SK-MEL-5 (cell line): ENCODE measurements at regions not wholly inside any gene's neighbourhood (a gene's known extent, or its start where the extent isn't known, plus 50 kb on each side); places are given as distances from the start of the nearest gene placed in this dataset.
"Not testable (repeated sequence)": the region's sequence is repeated elsewhere in the genome, so short reads cannot be mapped to it uniquely, and the experiment has no call there.

Source experiments
- DNase-seq: peaks from one replicate; pipeline ENCODE4 v3.0.0-alpha.2; 2016; ENCODE audit warnings: low read depth, low spot score
- in situ Hi-C: cut with HindIII; loops from 2 replicates; pipeline ENCODE4 v1.10.0; 2016; ENCODE audit warnings: low sequenced_read_pairs, high pct_unique_total_duplicates, low pct_unique_long_range_greater_than_20kb
- small RNA-seq, 2 experiments: library from RNA; depleted of rRNA; stranded (forward); fragments of <200 nt; gene quantifications; one replicate each; pipeline ENCODE3, GENCODE V24; 2014

DNA sequence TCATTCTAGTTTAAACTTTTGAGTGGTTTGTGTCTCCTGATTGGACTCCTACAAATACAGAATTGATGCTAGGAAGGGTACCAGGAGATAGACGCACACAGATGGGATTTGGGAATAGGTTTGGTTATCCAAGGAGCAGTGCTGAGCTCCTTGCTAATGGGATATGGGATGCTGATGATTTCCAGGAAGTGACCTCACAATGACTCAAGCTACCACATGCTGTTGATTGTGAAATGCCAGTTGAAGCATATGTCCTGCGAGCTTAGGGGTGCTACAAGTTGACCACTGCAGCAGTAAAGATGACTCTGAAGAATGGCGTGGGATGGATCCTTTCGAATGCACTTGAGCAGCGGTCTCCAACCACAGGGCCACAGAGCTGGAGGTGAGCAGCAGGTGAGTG lies 343.2 kb downstream of the ZNF37A start:
- in situ Hi-C loops, DNase-seq: not testable (repeated sequence)

DNA sequence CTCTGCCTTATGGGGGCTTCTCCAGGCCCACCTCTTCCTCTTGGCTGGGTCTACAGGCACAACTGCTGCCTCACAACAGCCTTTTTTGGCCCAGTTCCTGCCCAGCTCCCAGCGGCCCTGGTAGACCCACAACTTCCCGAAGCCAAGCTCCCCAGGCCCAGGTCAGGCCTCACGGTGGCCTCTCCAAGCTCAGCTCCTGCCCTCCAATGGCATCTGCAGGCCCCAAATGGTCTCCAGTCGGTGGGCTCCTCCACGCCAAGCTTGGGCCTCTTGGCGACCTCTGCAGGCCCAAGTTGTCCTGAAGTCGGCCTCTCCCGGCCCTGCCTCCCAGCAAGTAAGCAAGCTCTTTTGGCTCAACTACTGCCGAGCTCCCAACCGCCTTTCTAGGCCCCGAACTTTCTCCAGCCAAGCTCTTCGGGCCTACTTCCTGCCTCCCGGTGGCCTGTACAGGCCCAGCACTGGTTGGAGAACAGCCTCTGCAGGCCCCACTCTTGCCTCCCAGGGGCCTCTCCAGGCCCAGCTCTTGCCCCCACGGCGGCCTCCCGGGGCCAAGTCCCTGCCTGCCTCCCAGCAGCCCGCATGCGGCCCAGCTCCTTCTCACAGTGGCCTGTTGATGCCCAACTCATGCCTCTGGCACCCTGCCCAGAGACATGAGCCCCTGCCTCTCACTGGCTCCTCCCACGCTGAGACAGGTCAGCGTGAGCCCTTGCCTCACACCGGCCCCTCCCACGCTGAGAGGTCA lies 354.6 kb downstream of the ZNF37A start:
- in situ Hi-C loops, DNase-seq: not testable (repeated sequence)

DNA sequence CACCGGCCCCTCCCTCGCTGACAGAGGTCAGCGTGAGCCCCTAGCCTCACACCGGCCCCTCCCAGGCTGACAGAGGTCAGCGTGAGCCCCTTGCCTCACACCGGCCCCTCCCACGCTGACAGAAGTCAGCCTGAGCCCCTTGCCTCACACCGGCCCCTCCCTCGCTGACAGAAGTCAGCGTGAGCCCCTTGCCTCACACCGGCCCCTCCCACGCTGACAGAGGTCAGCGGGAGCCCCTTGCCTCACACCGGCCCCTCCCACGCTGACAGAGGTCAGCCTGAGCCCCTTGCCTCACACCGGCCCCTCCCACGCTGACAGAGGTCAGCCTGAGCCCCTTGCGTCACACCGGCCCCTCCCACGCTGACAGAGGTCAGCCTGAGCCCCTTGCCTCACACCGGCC lies 355.5 kb downstream of the ZNF37A start:
- in situ Hi-C loops, DNase-seq: not testable (repeated sequence)

DNA sequence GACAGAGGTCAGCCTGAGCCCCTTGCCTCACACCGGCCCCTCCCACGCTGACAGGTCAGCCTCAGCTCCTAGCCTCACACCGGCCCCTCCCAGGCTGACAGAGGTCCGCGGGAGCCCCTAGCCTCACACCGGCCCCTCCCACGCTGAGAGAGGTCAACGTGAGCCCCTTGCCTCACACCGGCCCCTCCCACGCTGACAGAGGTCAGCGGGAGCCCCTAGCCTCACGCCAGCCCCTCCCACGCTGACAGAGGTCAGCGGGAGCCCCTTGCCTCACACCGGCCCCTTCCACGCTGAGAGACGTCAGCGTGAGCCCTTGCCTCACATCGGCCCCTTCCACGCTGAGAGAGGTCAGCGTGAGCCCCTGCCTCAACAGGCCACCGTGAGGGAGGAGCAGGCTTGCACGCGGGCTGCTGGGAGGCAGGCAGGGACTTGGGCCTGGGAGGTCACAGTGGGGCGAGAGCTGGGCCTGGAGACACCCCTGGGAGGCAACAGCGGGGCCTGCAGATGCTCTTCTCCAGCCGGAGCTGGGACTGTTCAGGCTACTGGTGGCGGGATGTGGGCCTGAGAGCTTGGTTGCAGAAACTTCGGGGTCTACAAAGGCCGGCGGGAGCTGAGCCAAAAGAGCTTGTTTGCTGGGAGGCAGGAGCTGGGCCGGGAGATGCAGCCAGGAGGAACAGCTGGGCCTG lies 356.4 kb downstream of the ZNF37A start:
- DNase-seq, in situ Hi-C loops: not testable (repeated sequence)

DNA sequence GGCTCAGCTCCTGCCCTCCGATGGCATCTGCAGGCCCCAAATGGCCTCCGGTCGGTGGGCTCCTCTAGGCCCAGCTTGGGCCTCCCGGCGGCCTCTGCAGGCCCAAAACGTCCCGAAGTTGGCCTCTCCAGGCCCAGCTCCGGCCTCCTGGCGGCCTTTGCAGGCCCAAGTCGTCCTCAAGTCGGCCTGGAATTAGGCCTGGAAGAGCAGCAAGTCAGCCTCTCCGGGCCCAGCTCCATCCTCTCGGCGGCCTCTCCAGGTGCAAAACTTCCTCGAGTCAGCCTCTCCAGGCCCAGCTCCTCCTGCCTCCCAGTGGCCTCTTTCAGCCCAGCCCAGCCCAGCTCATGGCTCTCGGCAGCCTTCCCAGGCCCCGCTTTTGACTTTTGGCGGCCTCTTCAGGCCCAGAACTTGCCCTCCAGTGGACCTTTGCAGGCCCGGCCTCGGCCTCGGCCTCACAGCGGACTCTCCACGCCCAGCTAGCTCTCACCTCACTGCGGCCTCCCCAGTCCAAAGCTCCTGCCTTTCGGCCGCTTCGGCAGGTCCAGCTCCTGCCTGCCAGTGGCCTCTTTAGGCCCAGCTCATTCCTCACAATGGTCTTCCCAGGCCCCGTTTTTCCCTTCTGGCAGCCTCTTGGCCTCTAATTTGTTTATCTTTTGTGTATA lies 357.3 kb downstream of the ZNF37A start:
- DNase-seq, in situ Hi-C loops: not testable (repeated sequence)

Small RNA genes in the stretch of these regions (small RNA-seq; reads per million reads assigned to genes)
- gene AL117339.3, result 0 reads per million in 2 experiments
- gene RNU6-1118P, result 0 reads per million in 2 experiments
